ENCODE measurements at regions not wholly inside any gene's neighbourhood (a gene's known extent, or its start where the extent isn't known, plus 50 kb on each side); places are given as distances from the start of the nearest gene placed in this dataset.

GRCh38 chr2:133668547-133668946 is 100.3 kb upstream of the NCKAP5 start:
- no peak for TF ChIP-seq SP1 (IDR thresholded peaks at IDR 0.05)
- no peak for TF ChIP-seq PKNOX1 (IDR thresholded peaks at IDR 0.05)
- TF ChIP-seq ARNT (IDR thresholded peaks at IDR 0.05): no peak
